CD4-positive, alpha-beta T cell treated with Interleukin-17A for 1 hour (primary cell): ENCODE measurements at regions not wholly inside any gene's neighbourhood (a gene's known extent, or its start where the extent isn't known, plus 50 kb on each side); places are given as distances from the start of the nearest gene placed in this dataset.
"Not testable (repeated sequence)": the region's sequence is repeated elsewhere in the genome, so short reads cannot be mapped to it uniquely, and the experiment has no call there.

Experiments used
- DNase-seq: peaks from one replicate; pipeline ENCODE4 v3.0.0-alpha.2; 2020

GRCh38 chr3:192968901-192969300 is 51.2 kb upstream of the MB21D2 start:
- DNase-seq: not testable (repeated sequence)

GRCh38 chr3:192980632-192981031 is 63.0 kb upstream of the MB21D2 start:
- no peak for DNase-seq

- no peak for DNase-seq
These were observed 68.7 kb upstream of the MB21D2 start for GRCh38 chr3:192986379-192986778.

- DNase-seq: no peak
These were observed 73.7 kb upstream of the MB21D2 start for GRCh38 chr3:192991356-192991755.

- no peak for DNase-seq
These were observed 74.7 kb upstream of the MB21D2 start for GRCh38 chr3:192992361-192992760.

GRCh38 chr3:192993411-192993810 is 75.8 kb upstream of the MB21D2 start:
- DNase-seq: no peak

GRCh38 chr3:193001113-193001512 is 83.5 kb upstream of the MB21D2 start:
- DNase-seq: not testable (repeated sequence)

- DNase-seq: not testable (repeated sequence)
These were observed 86.0 kb upstream of the MB21D2 start for GRCh38 chr3:193003624-193004023.

- DNase-seq: no peak
These were observed 91.0 kb upstream of the MB21D2 start for GRCh38 chr3:193008654-193009053.

GRCh38 chr3:193010191-193010590 is 92.5 kb upstream of the MB21D2 start:
- DNase-seq: no peak

GRCh38 chr3:193011958-193012357 is 94.3 kb upstream of the MB21D2 start:
- DNase-seq: no peak

- no peak for DNase-seq
These were observed 97.2 kb upstream of the MB21D2 start for GRCh38 chr3:193014902-193015301.

- no peak for DNase-seq
These were observed 98.8 kb upstream of the MB21D2 start for GRCh38 chr3:193016437-193016901.

GRCh38 chr3:193021506-193022010 is 103.9 kb upstream of the MB21D2 start:
- no peak for DNase-seq

- no peak for DNase-seq
These were observed 105.6 kb upstream of the MB21D2 start for GRCh38 chr3:193023218-193023617.

- no peak for DNase-seq
These were observed 110.6 kb upstream of the MB21D2 start for GRCh38 chr3:193028258-193028657.

- DNase-seq: no peak
These were observed 112.1 kb upstream of the MB21D2 start for GRCh38 chr3:193029800-193030199.

- DNase-seq: no peak
These were observed 112.6 kb upstream of the MB21D2 start for GRCh38 chr3:193030276-193030675.

- no peak for DNase-seq
These were observed 114.3 kb upstream of the MB21D2 start for GRCh38 chr3:193031911-193032310.

- no peak for DNase-seq
These were observed 115.6 kb upstream of the MB21D2 start for GRCh38 chr3:193033226-193033780.

GRCh38 chr3:193037828-193038227 is 120.2 kb upstream of the MB21D2 start:
- not testable (repeated sequence) for DNase-seq

- no peak for DNase-seq
These were observed 121.4 kb upstream of the MB21D2 start for GRCh38 chr3:193039058-193039457.

GRCh38 chr3:193040836-193041672 is 123.4 kb upstream of the MB21D2 start:
- DNase-seq: peak; percentile 52

GRCh38 chr3:193046371-193046770 is 128.7 kb upstream of the MB21D2 start:
- no peak for DNase-seq
